ENCODE measurements at regions not wholly inside any gene's neighbourhood (a gene's known extent, or its start where the extent isn't known, plus 50 kb on each side); places are given as distances from the start of the nearest gene placed in this dataset.

- no peaks in the 10 kb centered on the region for H3K9me3 ChIP-seq
- DNase-seq (no peak), ATAC-seq (no peak)
- no peaks in the 10 kb centered on the region for H3K4me1 ChIP-seq
- no peaks in the 10 kb centered on the region for H3K27me3 ChIP-seq (ENCODE audit: low read depth)
- H3K36me3 ChIP-seq: no peaks in the 10 kb centered on the region
- TF ChIP-seq CTCF (IDR thresholded peaks at IDR 0.05): no peak
- no peak overlapping the region for H3K4me3 ChIP-seq
- intact Hi-C loops (cut with DNase I): no loop called here
- no peak overlapping the region for H3K27ac ChIP-seq
Observed at GRCh38 chr5:98593418-98593817, 180.0 kb upstream of the RGMB start.

- Histone ChIP-seq H3K4me1 (no peaks in the 10 kb centered on the region), H3K4me3 (no peak overlapping the region), H3K36me3 (no peaks in the 10 kb centered on the region), H3K27me3 (ENCODE audit: low read depth) (no peaks in the 10 kb centered on the region), H3K27ac (no peak overlapping the region), H3K9me3 (no peaks in the 10 kb centered on the region)
- DNase-seq (no peak), ATAC-seq (no peak)
- TF ChIP-seq CTCF (IDR thresholded peaks at IDR 0.05): no peak
- intact Hi-C loops (cut with DNase I): no loop called here
Observed at GRCh38 chr5:98594098-98594497, 179.4 kb upstream of the RGMB start.

GRCh38 chr5:98599016-98599415 lies 174.4 kb upstream of the RGMB start:
- intact Hi-C loops (cut with DNase I): no loop called here
- Histone ChIP-seq H3K9me3 (no peaks in the 10 kb centered on the region), H3K4me3 (no peak overlapping the region), H3K27me3 (ENCODE audit: low read depth) (no peaks in the 10 kb centered on the region), H3K4me1 (no peaks in the 10 kb centered on the region), H3K36me3 (no peaks in the 10 kb centered on the region), H3K27ac (no peak overlapping the region)
- no peak for ATAC-seq
- no peak for TF ChIP-seq CTCF (IDR thresholded peaks at IDR 0.05)
- no peak for DNase-seq

GRCh38 chr5:98602534-98603112 lies 170.8 kb upstream of the RGMB start:
- no peak for DNase-seq
- no peak for TF ChIP-seq CTCF (IDR thresholded peaks at IDR 0.05)
- no peaks in the 10 kb centered on the region for H3K27me3 ChIP-seq (ENCODE audit: low read depth)
- no peak for ATAC-seq
- H3K4me1 ChIP-seq: no peaks in the 10 kb centered on the region
- H3K27ac ChIP-seq: no peak overlapping the region
- intact Hi-C loops (cut with DNase I): no loop called here
- H3K9me3 ChIP-seq: no peaks in the 10 kb centered on the region
- no peaks in the 10 kb centered on the region for H3K36me3 ChIP-seq
- no peak overlapping the region for H3K4me3 ChIP-seq

GRCh38 chr5:98603456-98603855 lies 170.0 kb upstream of the RGMB start:
- Histone ChIP-seq H3K27me3 (ENCODE audit: low read depth) (no peaks in the 10 kb centered on the region), H3K27ac (no peak overlapping the region), H3K9me3 (no peaks in the 10 kb centered on the region), H3K4me1 (no peaks in the 10 kb centered on the region), H3K4me3 (no peak overlapping the region), H3K36me3 (no peaks in the 10 kb centered on the region)
- ATAC-seq (no peak), DNase-seq (no peak)
- TF ChIP-seq CTCF (IDR thresholded peaks at IDR 0.05): no peak
- intact Hi-C loops (cut with DNase I): no loop called here

- TF ChIP-seq CTCF (IDR thresholded peaks at IDR 0.05): no peak
- intact Hi-C loops (cut with DNase I): no loop called here
- H3K27ac ChIP-seq: no peak overlapping the region
- no peak for DNase-seq
- H3K4me1 ChIP-seq: no peaks in the 10 kb centered on the region
- no peak overlapping the region for H3K4me3 ChIP-seq
- no peaks in the 10 kb centered on the region for H3K27me3 ChIP-seq (ENCODE audit: low read depth)
- no peak for ATAC-seq
- H3K36me3 ChIP-seq: no peaks in the 10 kb centered on the region
- no peaks in the 10 kb centered on the region for H3K9me3 ChIP-seq
Observed at GRCh38 chr5:98604301-98604700, 169.2 kb upstream of the RGMB start.

Data from lower lobe of right lung (tissue), 2 donors.